Endothelial cell of umbilical vein (primary cell): ENCODE measurements at regions not wholly inside any gene's neighbourhood (a gene's known extent, or its start where the extent isn't known, plus 50 kb on each side); places are given as distances from the start of the nearest gene placed in this dataset.

Experiments used
- BruUV-seq: library from RNA; stranded (reverse); fragments of 400-500 nt; replicated peaks from 2 replicates; lab custom pipeline; 2021; lab: Mats Ljungman, UMichigan
- CTCF ChIA-PET: fragments of 300-600, 350-600 bp; sonication (Branson Sonifier 250); formaldehyde crosslinking; loops from one replicate; lab custom pipeline; 2021; ENCODE audit warnings: antibody characterized with exemption, inconsistent platforms; lab: Charles Lee
- POLR2A ChIA-PET: fragments of 300-600, 350-600 bp; sonication (Branson Sonifier 250); formaldehyde crosslinking; loops from one replicate; lab custom pipeline; 2021; ENCODE audit warnings: antibody characterized with exemption, inconsistent platforms; lab: Charles Lee
- DNase-seq: peaks from one replicate; pipeline ENCODE4 v3.0.0-alpha.2; 2011; ENCODE audit warnings: low read depth, low spot score
- FAIRE-seq: peaks from 2 replicates; lab custom pipeline; 2011; peaks lifted over from hg19 to GRCh38; lab: Jason Lieb, UNC
- H2AFZ ChIP-seq: 2 replicates; pipeline ENCODE4 v1.6.0; 2012; ENCODE audit warnings: low read depth, low read length, control low read depth, inconsistent platforms
- H3K27ac ChIP-seq: 2 replicates; pipeline ENCODE4 v1.5.1; 2011; ENCODE audit warnings: low read depth, mild to moderate bottlenecking, control low read depth, low read length, moderate library complexity; ENCODE audit not compliant: insufficient read depth
- H3K27me3 ChIP-seq, 2 experiments: 2 replicates each; pipeline versions ENCODE4 v1.6.0 to v1.6.1; 2011; ENCODE audit warnings: low read length in 2 of 2, mixed read lengths in 1 of 2; ENCODE audit not compliant: control insufficient read depth in 2 of 2, insufficient read depth in 2 of 2
- H3K36me3 ChIP-seq, 2 experiments: 2 replicates in 1 of 2; 3 replicates in 1 of 2; pipeline ENCODE4 v1.5.1; 2011; ENCODE audit warnings: low read length in 2 of 2, mild to moderate bottlenecking in 1 of 2, moderate library complexity in 1 of 2; ENCODE audit not compliant: control insufficient read depth in 2 of 2, insufficient read depth in 2 of 2; ENCODE audit errors: extremely low read depth in 1 of 2
- H3K4me1 ChIP-seq: 3 replicates; pipeline ENCODE4 v1.5.1; 2011; ENCODE audit warnings: mild to moderate bottlenecking, low read length; ENCODE audit not compliant: control insufficient read depth, insufficient read depth; ENCODE audit errors: extremely low read depth
- H3K4me2 ChIP-seq: 2 replicates; pipeline ENCODE4 v1.6.1; 2011; ENCODE audit warnings: low read length, control low read depth, mixed read lengths; ENCODE audit not compliant: insufficient read depth
- H3K4me3 ChIP-seq, 3 experiments: fragments of 200-600 bp in 1 of 3; sonication (generic), shearing (Covaris generic) in 1 of 3; replicated peaks in 1 of 3; 2 replicates each; pipeline ENCODE4 v1.5.1; 2011 to 2016; ENCODE audit warnings: control low read depth in 3 of 3, low read length in 3 of 3, mild to moderate bottlenecking in 2 of 3, inconsistent platforms in 1 of 3, low read depth in 1 of 3, moderate library complexity in 1 of 3; ENCODE audit not compliant: insufficient read depth in 1 of 3
- H3K79me2 ChIP-seq: 2 replicates; pipeline ENCODE4 v1.6.0; 2012; ENCODE audit warnings: low read length, inconsistent platforms; ENCODE audit not compliant: control insufficient read depth, insufficient read depth
- H3K9ac ChIP-seq: replicated peaks from 2 replicates; pipeline ENCODE3; 2011; ENCODE audit warnings: low read length, control low read depth; ENCODE audit not compliant: insufficient read depth; ENCODE audit errors: extremely low read depth
- H3K9me1 ChIP-seq: replicated peaks from 3 replicates; pipeline ENCODE4 v1.6.0; 2011; ENCODE audit warnings: mild to moderate bottlenecking, low read length; ENCODE audit not compliant: control insufficient read depth, insufficient read depth; ENCODE audit errors: extremely low read depth
- H3K9me3 ChIP-seq: replicated peaks from 2 replicates; pipeline ENCODE4 v1.5.1; 2012; ENCODE audit warnings: low read length, inconsistent platforms; ENCODE audit not compliant: control insufficient read depth, insufficient read depth
- H4K20me1 ChIP-seq: replicated peaks from 2 replicates; pipeline ENCODE3; 2011; ENCODE audit warnings: mild to moderate bottlenecking, low read length; ENCODE audit not compliant: control insufficient read depth, insufficient read depth; ENCODE audit errors: extremely low read depth
- EZH2 ChIP-seq: IDR thresholded peaks from 2 replicates; pipeline ENCODE4 v1.6.1; 2012; ENCODE audit warnings: borderline replicate concordance, low read depth, mild to moderate bottlenecking, moderate library complexity, low read length, inconsistent platforms; ENCODE audit not compliant: severe bottlenecking
- FOS ChIP-seq: IDR thresholded peaks from 2 replicates; pipeline ENCODE4 v1.6.1; 2011; ENCODE audit warnings: mild to moderate bottlenecking, low read length, moderate library complexity, borderline replicate concordance; ENCODE audit not compliant: insufficient read depth
- GATA2 ChIP-seq: IDR thresholded peaks from 2 replicates; pipeline ENCODE4 v1.7.0; 2011; ENCODE audit warnings: low read depth, mild to moderate bottlenecking, moderate library complexity, mixed read lengths, low read length; ENCODE audit not compliant: insufficient read length, insufficient read depth
- JUN ChIP-seq: IDR thresholded peaks from 2 replicates; pipeline ENCODE4 v1.6.1; 2011; ENCODE audit warnings: borderline replicate concordance, low read depth; ENCODE audit not compliant: insufficient read length, insufficient read depth
- MAX ChIP-seq: IDR thresholded peaks from 2 replicates; pipeline ENCODE4 v1.6.1; 2011; ENCODE audit not compliant: insufficient read depth, insufficient read length
- MYC ChIP-seq: IDR thresholded peaks from one replicate; pipeline ENCODE4 v1.6.1; 2011; ENCODE audit warnings: mild to moderate bottlenecking, low read depth, low read length
- POLR2A ChIP-seq: IDR thresholded peaks from 2 replicates; pipeline ENCODE4 v1.6.1; 2012; ENCODE audit warnings: low read depth, mild to moderate bottlenecking, control low read depth, low read length
- POLR2AphosphoS5 ChIP-seq: IDR thresholded peaks from 2 replicates; pipeline ENCODE4 v1.6.1; 2012; ENCODE audit warnings: low read depth, mild to moderate bottlenecking, control low read depth, low read length, moderate library complexity; ENCODE audit not compliant: insufficient read depth
- dilution Hi-C: fragments of 300-500 bp; cut with MboI; formaldehyde crosslinking; loops from one replicate; pipeline ENCODE4 v1.15.0; 2019; ENCODE audit warnings: low sequenced_read_pairs; ENCODE audit not compliant: extremely low pct_ligation_motif_present
- intact Hi-C: fragments of 100-400 bp; cut with micrococcal nuclease; formaldehyde crosslinking; loops from one replicate; pipeline ENCODE4 v1.10.0; 2022
- TF ChIP-seq, protein P1 (sequence below), 2 donors: IDR thresholded peaks; 1 replicate in 1 of 2; 2 replicates in 1 of 2; pipeline ENCODE4 v1.5.1; 2011; ENCODE audit warnings: low read length in 2 of 2, mild to moderate bottlenecking in 2 of 2, moderate library complexity in 2 of 2, control low read depth in 1 of 2, inconsistent platforms in 1 of 2, low read depth in 1 of 2; ENCODE audit not compliant: insufficient read depth in 1 of 2; ENCODE audit errors: extremely low read depth in 1 of 2

DNA sequence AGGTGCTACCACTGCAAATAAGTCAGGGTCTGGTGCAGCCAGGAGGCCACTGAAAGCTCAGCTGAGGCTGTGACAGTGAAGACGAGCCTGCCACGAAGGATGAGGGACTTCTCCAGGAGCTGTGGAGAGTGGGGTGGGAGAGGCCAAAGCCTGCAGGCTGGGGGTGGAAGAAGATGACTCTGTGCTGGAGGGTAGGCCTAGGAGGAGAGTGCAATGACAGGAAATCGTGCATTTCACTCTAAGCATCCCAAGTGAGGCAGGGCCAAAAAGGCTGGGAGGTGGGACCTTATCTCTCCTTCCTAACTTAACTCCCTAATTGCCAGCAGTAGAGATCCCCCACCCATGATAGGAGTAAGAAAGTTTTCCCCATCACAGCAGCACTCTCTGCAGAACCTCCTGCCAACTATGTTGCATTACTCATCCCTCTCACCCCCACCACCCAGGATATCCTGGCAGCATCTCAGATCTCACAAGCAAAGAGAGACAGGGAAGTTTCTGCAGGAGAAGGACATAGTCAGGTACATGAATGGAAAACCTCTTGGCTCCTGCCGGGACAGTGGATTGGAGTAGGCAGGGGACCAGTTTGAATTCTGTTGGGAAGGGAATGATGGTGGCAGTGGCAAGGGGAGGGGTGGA is 466.2 kb downstream of the CDH26 start:
- no peak for DNase-seq
- Histone ChIP-seq H3K79me2 (no peaks in the 10 kb centered on the region), H4K20me1 (no peaks in the 10 kb centered on the region), H3K36me3 (no peaks in the 10 kb centered on the region), H3K27ac (no peak overlapping the region), H3K27me3 (no peaks in the 10 kb centered on the region), H3K9me1 (no peaks in the 10 kb centered on the region), H3K4me1 (no peaks in the 10 kb centered on the region), H3K4me3 (no peak overlapping the region), H3K4me2 (no peak overlapping the region), H3K9me3 (peaks cover 8% of the 10 kb centered on the region), H2AFZ (no peak overlapping the region), H3K9ac (no peak overlapping the region)
- intact Hi-C loops, result no loop called here
- dilution Hi-C loops, result no loop called here
- ChIA-PET POLR2A (no interaction called here), CTCF (no interaction called here)
- TF ChIP-seq POLR2A (no peak), MYC (no peak), FOS (no peak), GATA2 (no peak), EZH2 (no peak), JUN (no peak), MAX (no peak), POLR2AphosphoS5 (no peak)
- TF ChIP-seq, protein P1, sequence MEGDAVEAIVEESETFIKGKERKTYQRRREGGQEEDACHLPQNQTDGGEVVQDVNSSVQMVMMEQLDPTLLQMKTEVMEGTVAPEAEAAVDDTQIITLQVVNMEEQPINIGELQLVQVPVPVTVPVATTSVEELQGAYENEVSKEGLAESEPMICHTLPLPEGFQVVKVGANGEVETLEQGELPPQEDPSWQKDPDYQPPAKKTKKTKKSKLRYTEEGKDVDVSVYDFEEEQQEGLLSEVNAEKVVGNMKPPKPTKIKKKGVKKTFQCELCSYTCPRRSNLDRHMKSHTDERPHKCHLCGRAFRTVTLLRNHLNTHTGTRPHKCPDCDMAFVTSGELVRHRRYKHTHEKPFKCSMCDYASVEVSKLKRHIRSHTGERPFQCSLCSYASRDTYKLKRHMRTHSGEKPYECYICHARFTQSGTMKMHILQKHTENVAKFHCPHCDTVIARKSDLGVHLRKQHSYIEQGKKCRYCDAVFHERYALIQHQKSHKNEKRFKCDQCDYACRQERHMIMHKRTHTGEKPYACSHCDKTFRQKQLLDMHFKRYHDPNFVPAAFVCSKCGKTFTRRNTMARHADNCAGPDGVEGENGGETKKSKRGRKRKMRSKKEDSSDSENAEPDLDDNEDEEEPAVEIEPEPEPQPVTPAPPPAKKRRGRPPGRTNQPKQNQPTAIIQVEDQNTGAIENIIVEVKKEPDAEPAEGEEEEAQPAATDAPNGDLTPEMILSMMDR (IDR thresholded peaks at IDR 0.05; ENCODE audit: extremely low read depth in 1 of 2, insufficient read depth in 1 of 2, low read depth in 1 of 2, low read length in 2 of 2), result no peak
- no TSS peak for BruUV-seq
- FAIRE-seq, result no peak
